GM12872 (cell line): ENCODE measurements at regions not wholly inside any gene's neighbourhood (a gene's known extent, or its start where the extent isn't known, plus 50 kb on each side); places are given as distances from the start of the nearest gene placed in this dataset.
A peak's percentile ranks its signal among the peaks of the same experiment; 100 is the strongest.

Experiments
- CTCF ChIP-seq: IDR thresholded peaks from 3 replicates; pipeline ENCODE4 v1.5.1; 2011; ENCODE audit warnings: low read depth, mild to moderate bottlenecking, low read length, moderate library complexity; ENCODE audit not compliant: insufficient read depth

- TF ChIP-seq CTCF = no peak
Observed at GRCh38 chr13:52975969-52976368, 52.6 kb upstream of the OLFM4 start.

DNA sequence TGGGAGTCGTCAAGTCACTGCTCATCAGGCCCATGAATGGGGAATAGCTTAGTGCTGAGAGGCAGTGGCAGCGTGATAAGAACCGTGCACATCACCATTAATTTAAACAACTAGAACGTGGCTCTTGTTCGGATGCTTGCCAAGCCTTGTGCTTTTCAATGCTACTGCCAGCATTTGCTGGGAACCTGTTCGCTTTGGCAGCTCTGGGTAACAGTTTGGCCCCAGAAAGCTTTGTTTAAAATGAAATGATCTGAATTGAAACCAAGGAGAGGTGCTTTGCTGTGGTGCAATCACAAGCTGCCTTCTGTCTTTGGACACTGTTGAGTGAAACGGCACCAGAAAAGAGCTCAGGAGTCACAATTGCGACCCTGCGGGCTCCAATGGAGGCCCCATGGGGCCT lies 53.5 kb upstream of the OLFM4 start:
- TF ChIP-seq CTCF = no peak

DNA sequence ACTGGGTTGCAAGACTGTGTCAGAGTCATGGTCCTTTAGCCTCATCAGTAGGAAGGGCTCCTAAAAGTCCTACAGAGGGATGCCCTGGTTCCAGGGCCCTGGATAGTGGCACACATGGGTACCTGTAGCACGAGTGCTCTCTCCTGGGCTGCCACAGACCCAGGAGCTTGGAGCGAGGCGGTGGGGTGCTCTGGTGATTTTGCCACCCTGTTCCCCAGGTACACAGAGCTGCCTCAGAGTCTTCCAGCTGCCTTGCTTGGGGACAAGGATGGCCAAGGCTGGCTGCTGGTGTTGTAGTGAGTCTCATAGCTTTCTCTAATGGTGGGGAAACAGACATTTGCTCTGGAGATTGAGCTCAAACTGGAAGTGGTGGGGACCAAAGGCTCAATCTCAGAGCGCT lies 53.9 kb upstream of the OLFM4 start:
- no peak for TF ChIP-seq CTCF

- TF ChIP-seq CTCF = no peak
Observed at GRCh38 chr13:52969373-52969772, 59.2 kb upstream of the OLFM4 start.

GRCh38 chr13:52968074-52968700 lies 60.4 kb upstream of the OLFM4 start:
- TF ChIP-seq CTCF = peak; percentile 99

DNA sequence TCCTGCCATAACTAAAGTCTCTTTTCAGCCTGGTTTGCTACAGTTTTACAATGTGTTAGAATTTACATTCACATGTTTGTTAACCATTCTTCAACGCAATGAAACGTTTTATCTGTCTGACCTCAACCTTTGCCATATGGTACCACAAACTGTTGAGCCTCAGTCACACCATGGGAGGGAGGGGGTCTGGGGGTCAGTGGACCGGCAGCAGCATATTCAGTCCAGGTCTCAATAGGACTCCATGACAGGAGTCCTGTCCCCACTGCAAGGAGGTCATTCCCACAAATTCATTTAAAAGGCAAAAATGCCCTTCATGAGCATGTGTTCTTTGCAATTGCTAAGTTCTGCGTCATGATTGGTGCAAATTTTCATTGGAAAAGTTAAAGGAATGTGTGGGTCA lies 66.6 kb upstream of the OLFM4 start:
- TF ChIP-seq CTCF = no peak

DNA sequence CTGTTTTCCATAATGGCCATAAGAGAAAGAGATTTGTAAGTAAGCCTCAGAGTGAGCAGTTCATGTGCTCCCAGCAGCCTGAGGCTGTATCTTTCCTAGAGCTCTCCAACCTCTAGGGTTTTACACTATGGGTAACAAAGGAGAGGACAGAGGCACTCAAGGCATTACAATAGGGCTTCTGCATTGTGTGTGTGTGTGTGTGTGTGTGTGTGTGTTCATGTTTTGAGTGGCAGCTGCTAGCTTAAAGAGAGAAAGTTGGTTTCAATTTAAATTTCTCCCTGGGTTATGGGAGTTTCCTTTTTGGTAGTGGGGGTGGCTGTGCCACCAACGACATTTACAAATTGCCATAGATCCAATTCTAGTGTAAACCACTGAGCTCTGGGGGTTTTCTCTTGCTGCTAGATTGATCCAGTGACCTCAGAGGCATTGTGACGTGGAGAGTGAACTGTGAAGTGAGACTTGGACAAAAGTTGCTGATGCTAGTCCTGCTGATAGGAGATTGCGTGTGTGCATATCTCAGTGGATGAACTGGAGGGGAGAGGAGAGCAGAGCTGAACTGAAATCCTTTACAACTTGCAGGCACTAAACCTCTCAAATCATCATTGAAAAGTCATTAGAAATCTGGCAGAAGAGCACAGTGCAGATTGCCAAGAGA lies 67.2 kb upstream of the OLFM4 start:
- TF ChIP-seq CTCF = no peak
